OCI-LY1 (cell line): ENCODE measurements at regions not wholly inside any gene's neighbourhood (a gene's known extent, or its start where the extent isn't known, plus 50 kb on each side); places are given as distances from the start of the nearest gene placed in this dataset.

ENCODE experiments used
- CTCF ChIP-seq: fragments of 200-600 bp; sonication (generic), shearing (Covaris generic); IDR thresholded peaks from 2 replicates; pipeline ENCODE4 v1.5.1; 2017; ENCODE audit warnings: mild to moderate bottlenecking, antibody characterized with exemption, low read length, moderate library complexity, mixed read lengths
- EZH2 ChIP-seq: fragments of 200-600 bp; sonication (generic), shearing (Covaris generic); IDR thresholded peaks from 2 replicates; pipeline ENCODE4 v1.8.0; 2017; ENCODE audit warnings: borderline replicate concordance, mixed run types, mild to moderate bottlenecking, antibody characterized with exemption, low read length, moderate library complexity, mixed read lengths

- TF ChIP-seq CTCF, result no peak
- no peak for TF ChIP-seq EZH2
Observed at GRCh38 chr9:94165592-94166235, 81.5 kb downstream of the PTPDC1 start.
